ENCODE measurements at regions not wholly inside any gene's neighbourhood (a gene's known extent, or its start where the extent isn't known, plus 50 kb on each side); places are given as distances from the start of the nearest gene placed in this dataset.

GRCh38 chr12:71299541-71300376, 139.8 kb upstream of the LGR5 start (continued):
- TF ChIP-seq ZMIZ1 (IDR thresholded peaks at IDR 0.05; ENCODE audit: low read depth in 2 of 2, low read length in 2 of 2) = peak in 1 of 2 experiments; percentile 35; a peak in 1 of 4 replicates
- peak; percentile 87 for TF ChIP-seq TEAD4 (IDR thresholded peaks at IDR 0.05; ENCODE audit: low read length)
- no peak for TF ChIP-seq TEAD4 (CRISPR knock-in tag; IDR thresholded peaks at IDR 0.05; ENCODE audit: borderline replicate concordance)
- no peak for TF ChIP-seq ESRRA (IDR thresholded peaks at IDR 0.05; ENCODE audit: borderline replicate concordance, low read depth)
- no peak for TF ChIP-seq ZNF347 (CRISPR knock-in tag; IDR thresholded peaks at IDR 0.05; ENCODE audit: low read depth)
- no peak for TF ChIP-seq MNT (conservative IDR thresholded peaks at IDR 0.05)
- no peak for TF ChIP-seq GTF2A2 (tag; IDR thresholded peaks at IDR 0.05)
- no peak for TF ChIP-seq NRF1 (conservative IDR thresholded peaks at IDR 0.05 in 1 of 2, IDR thresholded peaks at IDR 0.05 in 1 of 2)
- no peak for TF ChIP-seq ZNF41 (CRISPR knock-in tag; conservative IDR thresholded peaks at IDR 0.05)
- 0 out of 2 replicates have a peak, but pooled peaks have one; percentile 49 for TF ChIP-seq ZNF395 (CRISPR knock-in tag; IDR thresholded peaks at IDR 0.05)
- no peak for TF ChIP-seq ZNF639 (CRISPR knock-in tag; conservative IDR thresholded peaks at IDR 0.05 in 1 of 2, IDR thresholded peaks at IDR 0.05 in 1 of 2)
- TF ChIP-seq SMARCC2 (IDR thresholded peaks at IDR 0.05; ENCODE audit: low read depth) = peak; percentile 83
- TF ChIP-seq IRF9 (tag; IDR thresholded peaks at IDR 0.05) = no peak
- TF ChIP-seq RB1 (IDR thresholded peaks at IDR 0.05; ENCODE audit: low read depth) = no peak
- peak; percentile 91 for TF ChIP-seq ARID1B (IDR thresholded peaks at IDR 0.05)
- TF ChIP-seq WHSC1 (IDR thresholded peaks at IDR 0.05; ENCODE audit: low read length) = no peak
- peak; percentile 61; the same call in 1 of the 2 replicates for TF ChIP-seq MBD2 (IDR thresholded peaks at IDR 0.05; ENCODE audit: borderline replicate concordance, low read depth)
- no peak for TF ChIP-seq RBM39 (optimal IDR thresholded peaks at IDR 0.05; ENCODE audit: low read depth, low read length)
